HepG2 (cell line): ENCODE measurements at regions not wholly inside any gene's neighbourhood (a gene's known extent, or its start where the extent isn't known, plus 50 kb on each side); places are given as distances from the start of the nearest gene placed in this dataset.

Source experiments
- ATAC-seq: fragments of 200-7000 bp; cut with Tn5 transposase; 3 replicates; pipeline ENCODE4 v1.9.1; 2020; ENCODE audit warnings: mild to moderate bottlenecking, moderate library complexity
- BruUV-seq: library from RNA; stranded (reverse); fragments of 400-500 nt; replicated peaks from 2 replicates; lab custom pipeline; 2021; lab: Mats Ljungman, UMichigan
- CTCF ChIA-PET: fragments of 300-600 bp; formaldehyde crosslinking; extraction: SDS; loops from one replicate; lab custom pipeline; 2021; ENCODE audit warnings: low total read pairs, inconsistent platforms, low intra/inter-chr PET ratio; lab: Yijun Ruan, JAX
- POLR2A ChIA-PET: fragments of 350-600 bp; sonication (Branson Sonifier 250); formaldehyde crosslinking; loops from one replicate; lab custom pipeline; 2020; ENCODE audit warnings: antibody characterized with exemption, inconsistent platforms; lab: Yijun Ruan, JAX
- DNase-seq: peaks from one replicate; pipeline ENCODE4 v3.0.0-alpha.2; 2015; ENCODE audit warnings: low spot score
- FAIRE-seq: peaks from 3 replicates; lab custom pipeline; 2011; peaks lifted over from hg19 to GRCh38; lab: Jason Lieb, UNC
- H2AFZ ChIP-seq: one replicate; pipeline ENCODE4 v1.6.1; 2011; ENCODE audit warnings: low read length, inconsistent platforms
- H3K27ac ChIP-seq: fragments of 300-600 bp; 3 replicates; pipeline ENCODE4 v1.8.0; 2011; ENCODE audit warnings: mixed run types, mild to moderate bottlenecking, mixed read lengths, low read length, inconsistent platforms; ENCODE audit not compliant: insufficient read depth; ENCODE audit errors: extremely low read length
- H3K27me3 ChIP-seq, 2 experiments: fragments of 200-600 bp in 1 of 2; 2 replicates in 1 of 2; 3 replicates in 1 of 2; pipeline versions ENCODE4 v1.6.0 to v1.8.0; 2011; ENCODE audit warnings: low read length in 2 of 2, mild to moderate bottlenecking in 2 of 2, moderate library complexity in 2 of 2, inconsistent platforms in 1 of 2; ENCODE audit not compliant: insufficient read depth in 2 of 2, control insufficient read depth in 1 of 2
- H3K36me3 ChIP-seq, 2 experiments: fragments of 200-600 bp in 1 of 2; replicated peaks in 1 of 2; 2 replicates in 1 of 2; 3 replicates in 1 of 2; pipeline versions ENCODE4 v1.5.1 to v1.8.0; 2011; ENCODE audit warnings: low read length in 2 of 2, inconsistent platforms in 1 of 2; ENCODE audit not compliant: insufficient read depth in 2 of 2, control insufficient read depth in 1 of 2
- H3K4me1 ChIP-seq: 2 replicates; pipeline ENCODE4 v1.5.1; 2012; ENCODE audit warnings: low read length, inconsistent platforms; ENCODE audit not compliant: insufficient read depth
- H3K4me2 ChIP-seq: 2 replicates; pipeline ENCODE4 v1.6.0; 2011; ENCODE audit warnings: low read depth, low read length, inconsistent platforms
- H3K4me3 ChIP-seq, 3 experiments: fragments of 200-600 bp in 1 of 3; sonication (generic), shearing (Covaris generic) in 1 of 3; replicated peaks in 1 of 3; 2 replicates each; pipeline ENCODE4 v1.5.1; 2011 to 2016; ENCODE audit warnings: low read length in 3 of 3, inconsistent platforms in 2 of 3, low read depth in 2 of 3, mild to moderate bottlenecking in 2 of 3, control low read depth in 1 of 3, mixed read lengths in 1 of 3; ENCODE audit not compliant: insufficient read depth in 1 of 3
- H3K79me2 ChIP-seq: one replicate; pipeline ENCODE4 v1.6.1; 2011; ENCODE audit warnings: low read length, inconsistent platforms; ENCODE audit not compliant: insufficient read depth
- H3K9ac ChIP-seq: 2 replicates; pipeline ENCODE4 v1.6.0; 2011; ENCODE audit warnings: mild to moderate bottlenecking, low read depth, low read length, inconsistent platforms; ENCODE audit not compliant: insufficient read depth
- H3K9me3 ChIP-seq: 2 replicates; pipeline ENCODE4 v1.5.1; 2012; ENCODE audit warnings: mild to moderate bottlenecking, low read length
- H4K20me1 ChIP-seq: 2 replicates; pipeline ENCODE4 v1.6.0; 2011; ENCODE audit warnings: inconsistent platforms, mild to moderate bottlenecking, low read length, moderate library complexity; ENCODE audit not compliant: insufficient read depth
- ATF7-NPFF ChIP-seq: sonication (generic); formaldehyde crosslinking; IDR thresholded peaks from 2 replicates; pipeline ENCODE4 v1.8.1; 2023; ENCODE audit warnings: mild to moderate bottlenecking, low read depth, missing genetic modification reagents, moderate library complexity
- NFYC ChIP-seq: IDR thresholded peaks from 2 replicates; pipeline ENCODE4 v1.6.1; 2016; ENCODE audit warnings: missing genetic modification reagents, missing compliant biosample characterization
- SP2 ChIP-seq: sonication (generic); formaldehyde crosslinking; IDR thresholded peaks from 2 replicates; pipeline ENCODE4 v1.5.1; 2020; ENCODE audit warnings: mild to moderate bottlenecking, missing genetic modification reagents
- TBX3 ChIP-seq: fragments of 450-650 bp; IDR thresholded peaks from 2 replicates; pipeline ENCODE4 v1.6.1; 2017; ENCODE audit warnings: antibody characterized with exemption, mild to moderate bottlenecking, inconsistent platforms, borderline replicate concordance
- TCF7 ChIP-seq: sonication (generic); IDR thresholded peaks from 2 replicates; pipeline ENCODE4 v1.6.1; 2016; ENCODE audit warnings: antibody characterized with exemption, low read depth
- TCF7L2 ChIP-seq: IDR thresholded peaks from 2 replicates; pipeline ENCODE4 v1.6.1; 2011; ENCODE audit warnings: mild to moderate bottlenecking, low read depth, low read length, moderate library complexity
- TOPORS ChIP-seq: sonication (generic); formaldehyde crosslinking; IDR thresholded peaks from 2 replicates; pipeline ENCODE4 v1.8.0; 2023; ENCODE audit warnings: mild to moderate bottlenecking, missing genetic modification reagents
- WIZ ChIP-seq: sonication (generic); formaldehyde crosslinking; IDR thresholded peaks from 2 replicates; pipeline ENCODE4 v1.5.1; 2020; ENCODE audit warnings: mild to moderate bottlenecking, missing genetic modification reagents
- ZBTB44 ChIP-seq: sonication (generic); formaldehyde crosslinking; IDR thresholded peaks from 2 replicates; pipeline ENCODE4 v1.4.0; 2020; ENCODE audit warnings: missing genetic modification reagents
- ZNF180 ChIP-seq: sonication (generic); formaldehyde crosslinking; IDR thresholded peaks from 2 replicates; pipeline ENCODE4 v1.4.0; 2020; ENCODE audit warnings: low read depth, missing genetic modification reagents, borderline replicate concordance
- ZNF205 ChIP-seq: IDR thresholded peaks from 2 replicates; pipeline ENCODE4 v1.6.1; 2018; ENCODE audit warnings: missing biosample characterization, missing genetic modification reagents
- ZNF251 ChIP-seq: sonication (generic); formaldehyde crosslinking; IDR thresholded peaks from 2 replicates; pipeline ENCODE4 v1.9.0; 2021; ENCODE audit warnings: mild to moderate bottlenecking, missing genetic modification reagents
- ZNF441 ChIP-seq: sonication (generic); formaldehyde crosslinking; IDR thresholded peaks from 2 replicates; pipeline ENCODE4 v1.7.0; 2021; ENCODE audit warnings: missing genetic modification reagents, borderline replicate concordance
- ZNF672 ChIP-seq: sonication (generic); formaldehyde crosslinking; IDR thresholded peaks from 2 replicates; pipeline ENCODE4 v1.8.1; 2022; ENCODE audit warnings: missing genetic modification reagents
- ZNF713 ChIP-seq: sonication (generic); formaldehyde crosslinking; IDR thresholded peaks from 2 replicates; pipeline ENCODE4 v1.4.0; 2020; ENCODE audit warnings: mild to moderate bottlenecking, missing genetic modification reagents
- ZSCAN30 ChIP-seq: sonication (generic); formaldehyde crosslinking; IDR thresholded peaks from 2 replicates; pipeline ENCODE4 v1.5.0; 2020; ENCODE audit warnings: mild to moderate bottlenecking, missing genetic modification reagents
- WGBS: methylation state at CpG from one replicate; pipeline ENCODE4 v1.1.6; 2017; ENCODE audit warnings: low lambda C conversion rate; 5-methylcytosine and 5-hydroxymethylcytosine counted together
- in situ Hi-C: cut with HindIII; loops from 2 replicates; pipeline ENCODE4 v1.10.0; 2017; ENCODE audit warnings: low pct_unique_long_range_greater_than_20kb; ENCODE audit not compliant: extremely low pct_ligation_motif_present
- intact Hi-C: fragments of 100-400 bp; cut with micrococcal nuclease; formaldehyde crosslinking; loops from one replicate; pipeline ENCODE4 v1.10.0; 2022; ENCODE audit not compliant: unreplicated experiment
- TF ChIP-seq, protein P1 (sequence below): sonication (generic); formaldehyde crosslinking; conservative IDR thresholded peaks from 2 replicates; pipeline ENCODE4 v1.4.0; 2020; ENCODE audit warnings: missing genetic modification reagents
- TF ChIP-seq, protein P2 (sequence below): sonication (generic); formaldehyde crosslinking; IDR thresholded peaks from 2 replicates; pipeline ENCODE4 v1.8.0; 2022; ENCODE audit warnings: missing genetic modification reagents, mild to moderate bottlenecking, borderline replicate concordance

DNA sequence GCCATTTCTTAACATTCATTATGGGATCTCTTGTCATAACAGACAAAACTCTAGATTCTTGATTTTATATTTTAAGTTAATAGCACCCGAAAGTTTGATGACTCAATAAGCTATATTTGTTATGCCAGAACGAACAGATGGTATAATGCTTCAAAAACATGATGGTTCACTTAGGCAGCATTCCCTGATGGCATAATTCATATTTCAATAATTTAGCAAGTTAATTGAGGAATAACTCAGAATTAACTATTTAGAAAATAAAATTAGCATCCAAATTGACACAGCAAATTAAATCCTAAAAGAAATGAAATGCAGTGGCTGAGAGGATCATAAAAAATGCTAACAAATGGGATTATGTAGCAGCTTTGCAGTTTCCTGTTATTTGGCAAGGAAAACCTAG, 260.8 kb upstream of the MBL2 start:
- H4K20me1 ChIP-seq: no peaks in the 10 kb centered on the region
- TF ChIP-seq NFYC (CRISPR knock-in tag) (no peak), TCF7 (no peak), SP2 (CRISPR knock-in tag) (no peak), ZNF441 (CRISPR knock-in tag) (no peak), ATF7-NPFF (CRISPR knock-in tag) (no peak), ZBTB44 (no peak), TOPORS (CRISPR knock-in tag) (no peak), ZNF251 (CRISPR knock-in tag) (no peak), TCF7L2 (no peak), WIZ (CRISPR knock-in tag) (no peak), ZSCAN30 (CRISPR knock-in tag) (no peak), ZNF180 (no peak), TBX3 (no peak), ZNF713 (no peak), ZNF205 (CRISPR knock-in tag) (no peak), ZNF672 (CRISPR knock-in tag) (no peak)
- TF ChIP-seq, protein P1, sequence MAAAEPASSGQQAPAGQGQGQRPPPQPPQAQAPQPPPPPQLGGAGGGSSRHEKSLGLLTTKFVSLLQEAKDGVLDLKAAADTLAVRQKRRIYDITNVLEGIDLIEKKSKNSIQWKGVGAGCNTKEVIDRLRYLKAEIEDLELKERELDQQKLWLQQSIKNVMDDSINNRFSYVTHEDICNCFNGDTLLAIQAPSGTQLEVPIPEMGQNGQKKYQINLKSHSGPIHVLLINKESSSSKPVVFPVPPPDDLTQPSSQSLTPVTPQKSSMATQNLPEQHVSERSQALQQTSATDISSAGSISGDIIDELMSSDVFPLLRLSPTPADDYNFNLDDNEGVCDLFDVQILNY (CRISPR knock-in tag): no peak
- TF ChIP-seq, protein P2, sequence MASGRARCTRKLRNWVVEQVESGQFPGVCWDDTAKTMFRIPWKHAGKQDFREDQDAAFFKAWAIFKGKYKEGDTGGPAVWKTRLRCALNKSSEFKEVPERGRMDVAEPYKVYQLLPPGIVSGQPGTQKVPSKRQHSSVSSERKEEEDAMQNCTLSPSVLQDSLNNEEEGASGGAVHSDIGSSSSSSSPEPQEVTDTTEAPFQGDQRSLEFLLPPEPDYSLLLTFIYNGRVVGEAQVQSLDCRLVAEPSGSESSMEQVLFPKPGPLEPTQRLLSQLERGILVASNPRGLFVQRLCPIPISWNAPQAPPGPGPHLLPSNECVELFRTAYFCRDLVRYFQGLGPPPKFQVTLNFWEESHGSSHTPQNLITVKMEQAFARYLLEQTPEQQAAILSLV (CRISPR knock-in tag): no peak
- H3K9me3 ChIP-seq: no peaks in the 10 kb centered on the region
- H3K4me1 ChIP-seq: peaks cover 18% of the 10 kb centered on the region
- H3K79me2 ChIP-seq: no peaks in the 10 kb centered on the region
- H3K27me3 ChIP-seq: no peaks in the 10 kb centered on the region; a peak in 1 of 5 replicates
- ATAC-seq (no peak), DNase-seq (no peak), FAIRE-seq (no peak)
- no peaks in the 10 kb centered on the region for H3K36me3 ChIP-seq
- H3K4me2 ChIP-seq: no peak overlapping the region
- H2AFZ ChIP-seq: no peak overlapping the region
- WGBS: 6% methylated on average over 2 of the region's 2 CpGs
- H3K27ac ChIP-seq: no peak overlapping the region
- no peak overlapping the region for H3K4me3 ChIP-seq
- ChIA-PET CTCF (no interaction called here), POLR2A (no interaction called here)
- no peak overlapping the region for H3K9ac ChIP-seq
- in situ Hi-C loops: no loop called here
- intact Hi-C loops: no loop called here
- no TSS peak for BruUV-seq
